ENCODE measurements at regions not wholly inside any gene's neighbourhood (a gene's known extent, or its start where the extent isn't known, plus 50 kb on each side); places are given as distances from the start of the nearest gene placed in this dataset.
A peak's percentile ranks its signal among the peaks of the same experiment; 100 is the strongest.

DNA sequence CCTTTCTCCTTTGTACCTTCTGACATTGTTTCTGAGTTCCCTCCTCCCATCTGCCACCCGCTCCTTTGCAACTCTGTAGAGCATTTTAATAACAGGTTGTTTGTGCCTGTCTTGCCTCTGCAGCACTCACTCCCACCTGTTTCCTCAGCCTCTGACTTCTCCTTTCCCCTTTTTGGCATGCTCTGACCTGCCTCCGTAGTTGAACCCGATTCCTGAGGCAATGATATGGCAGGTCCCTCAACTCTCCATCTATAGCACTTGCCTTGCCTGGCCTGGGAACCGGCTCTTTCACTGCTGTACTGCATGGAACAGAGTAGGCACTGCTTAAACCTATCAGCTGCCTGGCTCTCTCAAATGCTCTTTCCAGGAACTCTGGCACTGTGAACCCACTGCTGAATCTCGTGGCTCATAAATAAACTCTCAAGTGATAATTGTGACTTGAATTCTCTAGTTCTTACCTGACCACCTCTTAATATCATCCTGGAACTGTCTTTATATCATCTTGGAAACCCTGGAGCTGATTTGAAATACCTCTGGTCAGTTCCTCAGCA is 50.3 kb downstream of the UTRN start:
- DNase-seq: no peak

DNA sequence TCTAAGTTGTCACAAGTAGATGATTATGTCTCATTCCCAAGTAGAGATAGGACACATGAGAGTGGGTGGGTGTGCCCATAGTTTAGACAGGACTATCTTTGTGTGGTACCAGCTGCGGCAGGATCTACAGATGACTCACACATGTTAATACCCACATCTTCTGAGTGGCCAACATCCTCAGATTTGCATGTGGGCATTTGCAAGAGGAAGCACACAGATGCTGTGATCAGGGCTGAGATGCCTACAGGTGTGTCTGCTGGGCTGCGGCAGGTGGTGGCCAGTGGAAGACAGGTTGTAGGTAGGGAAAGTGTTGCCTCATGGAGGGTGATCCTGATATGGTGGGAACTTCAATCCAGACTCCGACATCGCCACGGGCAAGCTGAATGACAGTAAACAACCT is 50.8 kb downstream of the UTRN start:
- no peak for DNase-seq

DNA sequence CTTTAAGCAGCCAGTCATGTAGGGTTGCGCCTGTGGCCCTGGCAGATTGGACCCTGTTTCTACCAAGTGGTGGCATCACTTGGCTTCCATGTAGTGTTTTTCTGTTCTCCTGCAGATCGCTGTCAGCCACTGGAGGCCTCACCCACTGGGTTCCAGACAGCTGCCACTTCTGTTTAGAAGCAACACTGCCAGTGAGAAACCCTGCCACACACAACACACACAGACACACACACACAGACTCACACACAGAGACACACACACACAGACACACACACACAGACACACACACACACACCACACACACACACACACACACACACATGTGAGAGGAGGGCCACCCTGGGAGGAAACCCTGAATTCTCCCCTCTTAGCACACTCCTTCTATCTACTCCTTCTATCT is 51.8 kb downstream of the UTRN start:
- DNase-seq: no peak

DNA sequence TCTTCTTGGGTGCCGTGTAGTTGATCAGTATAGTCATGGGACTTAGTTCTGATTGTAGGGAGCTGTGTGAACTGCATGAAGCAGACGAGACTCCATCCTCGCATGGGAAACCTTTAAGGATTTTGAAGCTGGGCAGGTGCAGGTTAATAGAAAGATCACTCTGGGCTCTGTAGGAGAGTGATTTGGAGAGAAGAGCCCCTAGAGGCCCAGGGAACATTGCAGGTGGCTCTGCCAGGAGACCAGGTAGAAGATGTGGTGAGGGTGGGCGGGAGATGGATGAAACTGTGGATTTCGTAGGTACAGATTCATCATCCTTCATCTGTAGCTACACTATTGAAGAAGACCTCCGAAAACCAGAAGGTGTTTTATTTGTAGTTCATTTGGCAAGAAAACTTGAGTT is 53.3 kb downstream of the UTRN start:
- no peak for DNase-seq

DNA sequence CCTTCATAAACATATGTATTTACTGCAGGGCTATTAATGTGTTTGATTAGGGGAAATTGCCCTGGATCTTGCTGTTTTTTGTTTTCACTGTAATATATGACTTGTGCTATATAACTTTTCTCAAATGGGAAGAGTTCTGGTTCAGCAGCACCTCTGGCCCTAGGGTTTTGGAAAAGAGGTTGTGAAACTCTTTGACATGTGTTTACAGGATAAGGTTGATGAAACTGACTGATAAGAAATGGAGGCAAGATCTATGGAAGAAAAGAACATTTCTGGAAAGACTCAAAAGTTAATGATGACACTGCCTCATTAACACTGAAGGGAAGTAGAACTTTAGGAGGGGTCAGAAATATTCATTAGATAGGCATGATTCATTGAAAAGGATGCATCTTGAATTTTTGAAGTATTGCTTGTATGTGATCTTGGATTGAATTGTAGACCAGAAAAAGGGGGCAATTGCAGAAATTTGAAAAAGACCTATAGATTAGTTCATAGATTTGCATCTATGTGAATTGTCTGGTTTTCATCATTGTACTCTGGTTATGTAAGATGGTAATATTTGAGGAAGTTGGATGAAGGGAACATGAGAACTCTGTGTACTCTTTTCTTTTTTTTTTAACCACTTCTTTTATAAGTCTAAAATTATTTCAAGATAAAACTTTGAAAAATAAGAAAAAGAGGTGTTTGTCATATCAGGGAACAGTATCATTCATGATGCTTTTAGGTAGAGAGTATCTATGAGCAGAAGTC is 54.0 kb downstream of the UTRN start:
- no peak for DNase-seq

DNA sequence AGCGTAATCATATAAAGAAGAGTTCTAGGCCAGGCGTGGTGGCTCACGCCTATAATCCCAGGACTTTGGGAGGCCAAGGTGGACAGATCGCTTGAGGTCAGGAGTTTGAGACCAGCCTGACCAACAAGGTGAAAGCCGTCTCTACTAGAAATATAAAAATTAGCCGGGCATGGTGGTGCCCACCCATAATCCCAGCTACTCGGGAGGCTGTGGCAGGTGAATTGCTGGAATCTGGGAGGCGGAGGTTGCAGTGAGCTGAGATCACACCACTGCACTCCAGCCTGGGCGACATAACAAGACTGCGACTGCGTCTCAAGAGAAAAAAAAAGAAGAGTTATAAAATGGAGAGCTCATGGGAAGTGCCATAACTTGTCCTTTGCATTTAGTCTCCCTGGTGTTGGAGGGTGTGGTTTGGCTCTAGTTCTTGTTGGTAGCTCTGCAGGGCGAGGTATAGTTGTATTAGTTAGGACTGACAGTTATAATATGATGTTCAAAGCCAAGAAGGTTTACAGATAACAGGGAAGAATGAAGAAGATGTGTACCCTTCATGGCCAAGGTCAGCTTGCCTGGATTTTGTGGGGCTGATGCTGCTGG is 54.8 kb downstream of the UTRN start:
- DNase-seq: no peak

DNA sequence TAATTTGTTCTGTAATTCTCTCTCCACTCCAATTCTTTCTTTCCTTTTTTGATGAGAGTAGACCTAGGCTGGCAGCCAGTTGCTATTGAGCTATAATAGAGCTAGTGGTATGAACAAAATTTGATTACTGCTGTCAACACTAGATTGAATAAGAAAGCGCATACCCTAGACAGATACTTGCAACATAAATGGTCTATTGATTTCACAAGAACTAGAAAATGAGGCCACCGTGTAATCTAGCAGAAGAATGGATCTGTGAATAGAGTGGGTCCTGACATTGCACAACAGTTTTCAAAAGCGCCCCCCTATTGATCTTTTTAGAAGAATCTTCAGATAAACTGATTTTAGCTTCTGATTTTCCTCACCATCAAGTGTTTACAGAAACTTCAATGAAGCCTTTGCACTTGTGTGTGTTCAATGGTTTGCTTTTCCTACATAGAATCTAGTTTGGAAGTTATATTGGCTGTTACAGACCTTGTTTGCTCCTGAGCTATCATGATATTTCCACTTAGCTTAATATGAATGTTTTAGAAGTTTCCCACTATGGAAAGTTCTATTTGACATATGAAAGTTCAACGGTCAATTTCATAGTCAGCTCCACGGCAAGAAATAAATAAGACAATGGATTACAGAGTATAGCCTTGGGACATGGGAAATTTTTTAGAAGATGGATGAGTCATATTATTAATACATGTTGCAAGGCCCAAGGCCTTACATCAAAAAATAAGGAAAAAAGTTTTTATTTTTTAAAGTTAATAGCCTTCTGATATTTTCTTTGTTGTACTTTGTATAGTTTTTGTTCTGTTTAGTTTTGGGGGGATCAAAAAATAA is 55.6 kb downstream of the UTRN start:
- peak; percentile 45 for DNase-seq

DNA sequence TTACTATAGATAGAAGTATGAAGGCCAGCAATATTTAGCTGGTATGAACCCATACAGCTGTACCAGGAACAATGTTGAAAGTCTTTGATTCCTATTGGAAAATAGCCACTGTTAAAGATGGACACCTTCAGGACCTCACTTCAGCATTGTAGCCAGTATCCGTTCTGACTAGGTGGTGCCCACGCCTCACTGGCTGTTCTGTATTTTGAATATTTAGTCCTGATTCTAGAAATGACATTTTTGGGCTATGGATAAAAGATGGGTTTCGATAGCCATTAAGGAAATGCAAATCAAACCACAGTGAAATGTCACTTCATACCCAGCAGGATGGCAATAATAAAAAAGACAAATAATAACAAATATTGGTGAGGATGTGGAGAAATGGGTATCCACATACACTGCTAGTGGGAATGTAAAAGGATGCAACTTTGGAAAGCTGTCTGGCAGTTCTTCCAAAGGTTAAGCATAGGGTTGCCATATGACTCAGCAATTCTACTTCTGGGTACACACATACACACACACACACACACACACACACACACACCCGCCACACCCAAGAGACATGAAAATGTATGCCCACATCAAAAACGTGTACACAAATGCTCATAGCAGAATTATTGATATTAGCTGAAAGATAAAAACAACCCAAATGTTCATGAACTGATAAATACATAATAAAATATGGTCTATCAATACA is 56.8 kb downstream of the UTRN start:
- DNase-seq: no peak

DNA sequence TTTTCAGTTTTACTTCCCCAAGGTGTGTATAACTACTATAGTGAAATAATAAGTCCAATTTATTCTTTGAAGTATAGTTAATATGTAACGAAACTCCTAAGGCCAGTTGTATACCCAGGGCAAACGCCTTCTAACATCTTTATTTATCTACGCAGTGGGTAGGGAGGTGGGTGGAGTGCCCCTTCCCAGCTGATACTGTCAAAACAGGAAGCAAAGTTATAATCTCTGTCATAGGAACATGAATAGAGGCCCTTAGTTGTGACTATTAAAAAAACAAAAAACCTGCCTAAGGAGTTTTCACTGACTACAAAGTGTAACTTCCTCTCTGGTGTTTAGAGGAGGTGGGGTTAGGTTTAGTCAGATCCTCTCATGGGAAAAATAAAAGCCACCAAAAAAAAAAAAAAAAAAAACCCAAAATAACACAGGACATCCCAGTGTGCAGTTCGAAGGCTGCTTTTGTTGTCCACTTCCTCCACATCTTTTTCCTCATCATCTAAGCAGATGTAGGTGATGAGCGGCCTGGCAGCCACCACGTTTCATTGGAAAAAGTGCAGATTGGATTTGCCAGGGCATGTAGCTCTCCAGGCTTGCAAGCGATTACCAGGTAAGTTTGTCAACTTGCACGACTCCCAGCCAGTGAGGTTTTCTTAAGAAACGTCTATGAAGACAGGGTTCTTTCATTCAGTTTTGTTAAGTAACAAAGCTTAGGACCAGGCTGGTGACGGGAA is 58.7 kb downstream of the UTRN start:
- DNase-seq: no peak

DNA sequence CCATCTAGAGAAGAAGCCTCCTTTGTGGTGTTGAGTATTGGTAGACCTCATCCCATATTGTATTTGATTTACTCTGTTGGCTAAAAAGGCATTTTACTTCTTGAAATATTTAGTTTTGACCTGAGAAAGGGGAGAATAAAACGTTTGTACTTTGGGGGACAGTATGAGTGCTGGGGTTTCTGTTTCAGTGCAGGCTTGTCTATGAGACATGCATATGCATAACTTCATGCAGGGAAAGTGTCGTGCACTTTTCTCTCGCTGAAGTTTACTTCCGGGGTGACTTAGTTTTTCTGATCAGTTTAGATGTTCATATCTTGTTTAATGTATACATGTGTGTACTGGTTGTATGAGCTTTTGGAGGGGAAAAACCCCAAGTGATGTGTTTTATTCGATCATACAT is 59.5 kb downstream of the UTRN start:
- no peak for DNase-seq

DNA sequence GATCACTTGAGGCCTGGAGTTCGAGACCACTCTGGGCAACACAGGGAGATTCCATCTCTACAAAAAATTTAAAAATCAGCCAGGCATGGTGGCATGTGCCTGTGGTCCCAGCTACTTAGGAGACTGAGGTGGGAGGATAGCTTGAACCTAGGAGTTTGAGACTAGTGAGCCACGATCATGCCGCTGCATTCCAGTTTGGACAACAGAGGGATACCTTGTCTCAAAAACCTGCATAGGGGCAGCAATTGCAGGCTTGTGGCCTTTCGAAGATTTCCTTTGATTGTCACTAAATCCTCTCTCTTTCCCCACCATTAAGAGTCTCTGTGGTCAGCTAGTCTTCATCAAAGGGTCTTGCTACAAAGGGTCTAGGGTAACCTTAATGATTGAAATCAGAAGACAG is 60.3 kb downstream of the UTRN start:
- no peak for DNase-seq

DNA sequence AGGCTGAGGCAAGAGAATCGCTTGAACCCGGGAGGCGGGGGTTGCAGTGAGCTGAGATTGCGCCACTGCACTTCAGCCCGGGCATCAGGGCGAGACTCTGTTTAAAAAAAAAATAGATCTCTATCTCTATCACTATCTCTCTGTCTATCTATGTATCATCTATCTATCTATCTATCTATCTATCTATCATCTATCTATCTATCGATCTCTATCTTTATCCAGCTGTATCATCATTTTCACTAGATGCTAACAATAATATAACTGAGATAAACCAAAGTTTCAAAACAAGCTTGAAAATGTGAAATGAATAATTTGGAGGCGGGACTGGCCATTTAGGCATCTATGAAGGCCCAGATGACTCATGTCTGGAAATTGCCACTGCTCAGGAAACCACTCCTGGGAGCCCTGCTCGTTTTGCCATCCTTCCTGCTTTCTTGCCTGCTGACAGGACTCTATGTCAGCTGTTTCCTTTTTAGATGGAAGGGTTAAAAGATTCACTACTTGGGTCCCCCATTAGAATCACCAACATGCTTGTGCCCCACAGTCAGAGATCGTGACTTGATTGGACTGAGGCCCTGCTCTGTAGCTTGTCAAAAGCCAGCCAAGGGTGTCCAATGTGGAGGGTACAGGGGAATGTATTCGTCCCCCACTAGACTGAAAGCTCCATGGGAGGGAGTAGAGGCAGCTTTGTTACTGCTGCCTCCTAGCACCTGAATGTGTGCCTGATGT is 61.7 kb downstream of the UTRN start:
- no peak for DNase-seq

DNA sequence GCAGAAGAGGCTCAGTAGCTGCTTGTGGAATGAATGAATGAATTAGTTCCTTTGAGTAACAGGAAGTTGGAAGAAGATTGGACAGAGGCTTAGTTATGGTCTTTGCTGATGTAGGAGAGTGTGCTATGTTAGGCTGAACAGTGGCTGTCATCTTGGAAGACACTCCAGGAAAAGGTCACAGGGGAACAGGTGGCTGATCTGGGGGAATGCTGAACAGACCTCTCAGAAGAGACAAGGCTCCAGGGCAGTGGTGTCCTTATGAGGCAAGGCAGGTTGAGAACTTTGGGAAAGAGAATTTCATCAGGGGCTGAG is 62.3 kb downstream of the UTRN start:
- DNase-seq: no peak

DNA sequence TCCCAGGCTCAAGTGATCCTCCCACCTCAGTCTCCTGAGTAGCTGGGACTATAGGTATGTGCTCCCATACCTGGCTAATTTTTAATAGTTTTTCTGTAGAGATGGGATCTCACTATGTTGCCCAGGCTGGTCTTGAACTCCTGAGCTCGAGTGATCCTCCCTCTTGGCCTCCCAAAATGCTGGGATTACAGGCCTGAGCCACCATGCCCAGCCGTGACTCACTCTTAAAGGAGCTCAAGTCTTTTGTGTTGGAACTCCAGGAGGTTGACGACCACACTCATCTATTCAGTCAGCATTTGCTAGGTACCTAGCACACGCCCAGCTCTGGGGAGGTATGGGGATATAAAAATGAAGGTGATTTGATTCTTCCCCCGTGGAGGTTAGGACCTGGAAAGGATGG is 62.8 kb downstream of the UTRN start:
- no peak for DNase-seq

DNA sequence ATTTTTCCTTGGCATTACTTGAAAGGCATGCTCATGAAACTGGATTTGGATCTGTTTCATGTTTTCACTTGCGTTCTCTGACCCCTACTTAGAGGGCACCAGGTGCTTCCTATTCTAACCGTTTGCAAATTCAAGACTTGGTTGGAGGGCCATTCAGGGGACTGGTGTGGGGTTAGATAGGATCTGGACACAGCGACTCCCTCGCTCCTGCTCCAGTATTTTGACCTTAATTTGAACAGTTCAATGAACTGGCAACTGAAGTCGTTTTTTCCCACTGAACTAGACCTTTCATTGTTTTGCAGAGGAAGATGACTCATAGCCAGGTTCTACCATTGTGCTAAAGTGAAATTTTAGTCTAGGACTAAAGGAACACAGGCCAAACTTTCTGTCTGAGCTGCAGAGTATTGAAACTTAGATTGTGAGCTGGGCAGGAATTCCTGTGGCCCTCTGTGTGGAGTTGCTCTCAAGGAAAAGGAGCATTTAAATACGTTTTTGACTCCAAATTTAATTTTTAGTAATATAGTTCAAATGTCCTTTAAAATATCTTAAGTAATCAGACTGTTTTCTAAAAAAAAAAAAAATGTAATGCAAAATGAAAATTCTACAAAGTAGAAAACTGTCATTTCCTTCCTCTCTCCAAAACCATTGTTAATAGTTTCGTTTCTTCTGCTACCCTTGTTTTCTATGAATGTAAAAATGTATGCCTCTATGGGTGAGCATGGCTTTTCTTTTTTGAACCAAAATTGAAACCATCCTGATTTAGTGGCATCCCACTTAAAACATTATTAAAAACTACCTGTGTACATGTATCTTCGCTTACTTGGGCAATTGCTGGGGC is 64.8 kb downstream of the UTRN start:
- DNase-seq: peak; percentile 24

DNA sequence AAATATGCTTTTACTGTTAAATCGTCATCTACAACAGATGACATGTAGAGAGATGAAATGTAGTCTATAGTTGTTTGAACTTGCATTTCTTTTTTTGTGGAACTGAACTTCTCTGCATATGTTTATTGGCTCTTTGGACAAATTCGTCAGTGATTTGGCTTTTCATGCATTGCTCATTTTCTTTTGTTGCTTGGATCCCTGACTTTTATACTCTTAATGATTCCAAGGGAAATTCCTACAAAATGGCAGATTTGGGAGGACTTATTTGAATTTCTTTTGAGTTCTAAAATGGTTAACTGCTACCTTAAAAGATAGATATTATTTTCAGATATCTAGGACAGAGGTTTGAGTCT is 65.4 kb downstream of the UTRN start:
- DNase-seq: no peak

DNA sequence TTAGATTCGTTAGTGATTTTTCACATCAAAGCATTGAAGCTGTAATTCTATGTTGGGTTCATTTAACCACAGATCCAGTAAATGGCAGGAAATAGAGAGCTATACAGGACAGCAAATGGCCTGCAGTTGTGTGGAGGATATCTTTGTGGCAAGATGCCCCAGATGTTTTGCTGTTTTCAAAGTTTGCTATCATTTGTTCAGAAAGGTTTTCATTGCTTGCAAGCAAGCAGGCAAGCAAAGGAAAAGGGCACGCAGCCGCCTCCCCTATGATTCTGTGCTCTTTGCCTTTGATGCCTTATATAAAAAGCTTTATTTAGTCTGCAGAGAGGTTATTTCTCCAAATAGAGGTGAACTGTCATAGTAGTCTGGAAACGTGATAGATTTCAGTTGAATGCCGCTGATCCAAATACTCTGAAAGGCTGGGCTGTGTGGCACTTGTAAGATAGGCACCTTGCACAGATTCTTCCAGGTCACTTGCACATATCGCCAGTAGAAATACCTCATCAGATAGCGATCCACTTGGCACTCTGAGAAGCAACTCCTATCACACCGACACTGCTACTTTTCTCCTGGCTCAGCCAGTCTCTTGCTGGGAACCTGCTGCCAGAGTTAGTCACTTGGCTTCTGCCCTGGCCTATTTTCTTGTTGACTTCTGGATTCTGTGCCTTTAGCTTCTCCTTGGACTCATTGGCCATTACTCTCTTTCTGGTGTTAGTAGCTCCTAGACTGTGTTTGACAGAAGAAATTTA is 66.4 kb downstream of the UTRN start:
- DNase-seq: no peak

DNA sequence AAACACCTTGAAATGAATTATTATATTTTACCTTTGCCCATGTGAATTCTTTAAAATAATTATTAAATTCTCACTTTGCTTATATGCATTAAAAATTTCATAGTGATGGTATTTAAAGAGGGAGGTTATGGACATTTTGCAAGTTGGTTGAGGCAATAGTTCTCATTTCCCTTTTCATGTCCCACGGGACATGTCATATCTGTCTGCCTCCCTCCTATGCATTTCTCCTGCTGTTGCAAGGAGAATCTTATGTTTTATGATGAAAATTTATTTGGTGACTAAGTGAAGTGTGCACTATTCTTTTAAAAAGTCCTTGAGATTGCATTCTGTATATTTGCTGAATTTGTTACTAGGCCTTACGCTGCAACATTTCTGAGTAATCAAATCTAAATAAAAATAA is 67.2 kb downstream of the UTRN start:
- no peak for DNase-seq

DNA sequence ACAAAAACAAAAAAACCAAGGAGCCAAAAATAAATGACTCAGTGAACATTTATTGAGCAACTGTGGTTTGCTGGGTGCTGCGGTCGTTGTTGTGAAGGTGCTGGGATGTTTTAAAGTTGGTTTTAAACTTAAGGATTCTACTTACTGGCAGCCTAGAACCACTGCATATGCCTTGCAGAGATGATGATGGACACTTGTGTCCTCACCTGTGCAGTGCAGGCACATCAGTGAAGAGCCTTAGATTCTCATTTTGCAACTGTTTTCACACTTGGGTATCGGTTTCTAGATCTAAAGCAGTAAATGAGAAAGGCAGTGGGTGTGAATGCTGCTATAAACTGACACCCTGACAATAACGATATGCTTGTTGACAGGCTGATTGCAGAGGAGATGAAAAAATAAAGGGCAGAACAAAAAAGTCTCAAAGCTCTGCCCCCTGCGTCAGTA is 68.8 kb downstream of the UTRN start:
- DNase-seq: no peak

DNA sequence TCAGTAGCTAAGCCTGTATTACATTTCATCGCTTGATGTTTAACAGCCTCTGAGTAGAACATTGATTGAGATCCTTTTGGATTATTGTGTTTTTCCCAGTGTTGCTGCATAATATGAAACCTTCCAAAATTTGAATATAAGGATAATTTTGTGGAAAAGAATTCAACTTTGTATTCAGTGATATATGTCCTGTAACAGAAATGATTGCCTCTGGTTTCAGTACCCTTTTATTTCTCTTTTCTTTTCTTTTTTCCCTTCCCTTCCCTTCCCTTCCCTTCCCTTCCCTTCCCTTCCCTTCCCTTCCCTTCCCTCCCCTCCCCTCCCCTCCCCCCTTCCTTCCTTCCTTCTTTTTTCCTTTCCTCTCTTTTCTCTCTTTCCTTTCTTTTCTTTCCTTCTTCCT is 74.6 kb downstream of the UTRN start:
- DNase-seq: no peak

All from retina (tissue), 1 donor.